GM12878 (cell line): ENCODE measurements at regions not wholly inside any gene's neighbourhood (a gene's known extent, or its start where the extent isn't known, plus 50 kb on each side); places are given as distances from the start of the nearest gene placed in this dataset.

Source experiments
- ATAC-seq: fragments of 200-7000 bp; cut with Tn5 transposase; 3 replicates; pipeline ENCODE4 v1.9.1; 2020; ENCODE audit warnings: mild to moderate bottlenecking, moderate library complexity
- BruUV-seq: library from RNA; stranded (reverse); fragments of 400-500 nt; replicated peaks from 2 replicates; lab custom pipeline; 2021; lab: Mats Ljungman, UMichigan
- CTCF ChIA-PET: fragments of 300-600 bp; sonication (Branson Sonifier 250); formaldehyde crosslinking; extraction: SDS; loops from one replicate; lab custom pipeline; 2021; ENCODE audit warnings: inconsistent platforms; lab: Yijun Ruan, JAX
- POLR2A ChIA-PET: fragments of 350-600 bp; formaldehyde crosslinking; extraction: SDS; loops from one replicate; lab custom pipeline; 2021; ENCODE audit warnings: inconsistent platforms; lab: Charles Lee
- RAD21 ChIA-PET: fragments of 300-600 bp; sonication (Branson Sonifier 250); formaldehyde crosslinking; loops from one replicate; lab custom pipeline; 2023; ENCODE audit warnings: antibody characterized with exemption; ENCODE audit not compliant: unreplicated experiment; lab: Charles Lee
- SMC1A ChIA-PET: fragments of 300-600 bp; sonication (Branson Sonifier 250); formaldehyde crosslinking; loops from one replicate; lab custom pipeline; 2023; ENCODE audit not compliant: unreplicated experiment, uncharacterized antibody; lab: Charles Lee
- DNase-seq: peaks from one replicate; pipeline ENCODE4 v3.0.0-alpha.2; 2011; ENCODE audit warnings: low read depth, low spot score
- FAIRE-seq: peaks from 3 replicates; lab custom pipeline; 2011; peaks lifted over from hg19 to GRCh38; lab: Jason Lieb, UNC
- H2AFZ ChIP-seq: 2 replicates; pipeline ENCODE4 v1.6.0; 2011; ENCODE audit warnings: low read depth, low read length, control low read depth; ENCODE audit not compliant: control insufficient read depth
- H3K27ac ChIP-seq: 2 replicates; pipeline ENCODE4 v1.5.1; 2011; ENCODE audit warnings: control low read depth; ENCODE audit not compliant: control insufficient read depth, insufficient read depth
- H3K27me3 ChIP-seq, 2 experiments: replicated peaks in 1 of 2; 2 replicates each; pipeline versions ENCODE4 v1.6.0 to v1.6.1; 2011; ENCODE audit warnings: low read length in 1 of 2; ENCODE audit not compliant: control insufficient read depth in 2 of 2, insufficient read depth in 2 of 2
- H3K36me3 ChIP-seq, 2 experiments: 2 replicates each; pipeline ENCODE4 v1.5.1; 2011; ENCODE audit warnings: low read length in 1 of 2; ENCODE audit not compliant: control insufficient read depth in 2 of 2, insufficient read depth in 2 of 2
- H3K4me1 ChIP-seq: 2 replicates; pipeline ENCODE4 v1.6.1; 2011; ENCODE audit warnings: mild to moderate bottlenecking, low read length, moderate library complexity, mixed read lengths; ENCODE audit not compliant: control insufficient read depth, insufficient read depth
- H3K4me2 ChIP-seq: 2 replicates; pipeline ENCODE4 v1.6.0; 2011; ENCODE audit warnings: control low read depth; ENCODE audit not compliant: control insufficient read depth, insufficient read depth
- H3K4me3 ChIP-seq: fragments of 200-600 bp; sonication (generic); 2 replicates; pipeline ENCODE4 v1.5.1; 2016
- H3K79me2 ChIP-seq: 2 replicates; pipeline ENCODE4 v1.6.0; 2011; ENCODE audit warnings: low read length; ENCODE audit not compliant: control insufficient read depth, insufficient read depth
- H3K9ac ChIP-seq: 2 replicates; pipeline ENCODE4 v1.8.0; 2011; ENCODE audit warnings: low read length, control low read depth, mixed read lengths; ENCODE audit not compliant: control insufficient read depth, insufficient read depth
- H3K9me3 ChIP-seq: replicated peaks from 3 replicates; pipeline ENCODE4 v1.5.1; 2011; ENCODE audit warnings: mild to moderate bottlenecking, low read length; ENCODE audit not compliant: control insufficient read depth, insufficient read depth
- H4K20me1 ChIP-seq: 2 replicates; pipeline ENCODE4 v1.6.0; 2011; ENCODE audit not compliant: control insufficient read depth, insufficient read depth
- CEBPB ChIP-seq, 2 experiments: fragments of 150-350 bp in 1 of 2; IDR thresholded peaks; 2 replicates each; pipeline ENCODE4 v1.6.1; 2012 to 2014; ENCODE audit warnings: low read depth in 2 of 2, low read length in 2 of 2, borderline replicate concordance in 1 of 2, inconsistent platforms in 1 of 2
- HDAC2 ChIP-seq: fragments of 200-600 bp; sonication (generic); IDR thresholded peaks from 2 replicates; pipeline ENCODE4 v1.6.1; 2017
- MYC ChIP-seq: IDR thresholded peaks from 2 replicates; pipeline ENCODE4 v1.6.1; 2011; ENCODE audit warnings: mild to moderate bottlenecking, low read length, moderate library complexity, inconsistent platforms; ENCODE audit not compliant: insufficient read depth, insufficient replicate concordance, insufficient read length, severe bottlenecking
- NRF1 ChIP-seq: conservative IDR thresholded peaks from 2 replicates; pipeline ENCODE4 v1.6.1; 2011; ENCODE audit warnings: mild to moderate bottlenecking, low read depth, low read length, improper control_type of control experiment
- STAT3 ChIP-seq: IDR thresholded peaks from 2 replicates; pipeline ENCODE4 v1.6.1; 2011; ENCODE audit warnings: low read depth, low read length, improper control_type of control experiment
- TARDBP ChIP-seq: IDR thresholded peaks from 2 replicates; pipeline ENCODE4 v1.6.1; 2016; ENCODE audit warnings: borderline replicate concordance
- ZNF384 ChIP-seq: IDR thresholded peaks from 2 replicates; pipeline ENCODE4 v1.6.1; 2012; ENCODE audit warnings: low read depth, mild to moderate bottlenecking, low read length, improper control_type of control experiment, borderline replicate concordance
- WGBS: methylation state at CpG from one replicate; pipeline ENCODE4 v1.1.6; 2016; ENCODE audit warnings: low lambda C conversion rate; ENCODE audit not compliant: insufficient replicate concordance, insufficient coverage; ENCODE audit errors: missing lambda C conversion rate; 5-methylcytosine and 5-hydroxymethylcytosine counted together
- in situ Hi-C: fragments of 300-500 bp; cut with MboI; formaldehyde crosslinking; loops from 9 replicates; pipeline ENCODE4 v1.14.3; 2018; ENCODE audit warnings: mixed read lengths
- intact Hi-C: fragments of 100-400 bp; cut with micrococcal nuclease; formaldehyde crosslinking; loops from one replicate; pipeline ENCODE4 v1.14.2; 2022; ENCODE audit not compliant: unreplicated experiment
- TF ChIP-seq, protein P1 (sequence below): IDR thresholded peaks from 2 replicates; pipeline ENCODE4 v1.6.1; 2012; ENCODE audit warnings: low read depth, low read length, improper control_type of control experiment
- TF ChIP-seq, protein P2 (sequence below): fragments of 450-650 bp; IDR thresholded peaks from 2 replicates; pipeline ENCODE4 v1.6.1; 2018; ENCODE audit warnings: borderline replicate concordance, mild to moderate bottlenecking; ENCODE audit not compliant: partially characterized antibody

DNA sequence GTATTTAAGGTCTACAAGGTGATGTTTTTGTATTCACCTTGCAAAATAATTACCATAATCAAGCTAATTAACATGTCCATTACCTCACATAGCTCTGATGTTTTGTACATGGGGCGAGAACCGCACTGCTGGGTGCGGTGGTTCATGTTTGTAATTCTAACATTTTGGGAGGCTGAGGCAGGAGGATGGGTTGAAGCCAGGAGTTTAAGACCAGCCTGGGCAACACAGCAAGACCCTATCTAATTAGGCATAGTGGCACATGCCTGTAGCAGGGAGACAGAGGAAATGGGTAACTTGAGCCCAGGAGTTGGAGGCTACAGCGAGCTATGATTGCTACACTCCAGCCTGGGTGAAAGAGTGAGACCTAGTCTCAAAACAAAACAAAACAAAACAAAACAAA lies 248.2 kb upstream of the NSMCE3 start:
- H3K4me1 ChIP-seq: no peaks in the 10 kb centered on the region
- H3K27ac ChIP-seq: no peak overlapping the region
- H3K79me2 ChIP-seq: no peaks in the 10 kb centered on the region
- H3K36me3 ChIP-seq: no peaks in the 10 kb centered on the region
- intact Hi-C loops: no loop called here
- no peak for FAIRE-seq
- H4K20me1 ChIP-seq: no peaks in the 10 kb centered on the region
- in situ Hi-C loops: no loop called here
- TF ChIP-seq CEBPB (IDR thresholded peaks at IDR 0.05; ENCODE audit: borderline replicate concordance in 1 of 2, low read depth in 2 of 2, low read length in 2 of 2) (no peak), STAT3 (no peak), MYC (no peak), HDAC2 (no peak), TARDBP (no peak), ZNF384 (no peak), NRF1 (no peak)
- TF ChIP-seq, protein P1, sequence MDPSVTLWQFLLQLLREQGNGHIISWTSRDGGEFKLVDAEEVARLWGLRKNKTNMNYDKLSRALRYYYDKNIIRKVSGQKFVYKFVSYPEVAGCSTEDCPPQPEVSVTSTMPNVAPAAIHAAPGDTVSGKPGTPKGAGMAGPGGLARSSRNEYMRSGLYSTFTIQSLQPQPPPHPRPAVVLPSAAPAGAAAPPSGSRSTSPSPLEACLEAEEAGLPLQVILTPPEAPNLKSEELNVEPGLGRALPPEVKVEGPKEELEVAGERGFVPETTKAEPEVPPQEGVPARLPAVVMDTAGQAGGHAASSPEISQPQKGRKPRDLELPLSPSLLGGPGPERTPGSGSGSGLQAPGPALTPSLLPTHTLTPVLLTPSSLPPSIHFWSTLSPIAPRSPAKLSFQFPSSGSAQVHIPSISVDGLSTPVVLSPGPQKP: no peak
- TF ChIP-seq, protein P2, sequence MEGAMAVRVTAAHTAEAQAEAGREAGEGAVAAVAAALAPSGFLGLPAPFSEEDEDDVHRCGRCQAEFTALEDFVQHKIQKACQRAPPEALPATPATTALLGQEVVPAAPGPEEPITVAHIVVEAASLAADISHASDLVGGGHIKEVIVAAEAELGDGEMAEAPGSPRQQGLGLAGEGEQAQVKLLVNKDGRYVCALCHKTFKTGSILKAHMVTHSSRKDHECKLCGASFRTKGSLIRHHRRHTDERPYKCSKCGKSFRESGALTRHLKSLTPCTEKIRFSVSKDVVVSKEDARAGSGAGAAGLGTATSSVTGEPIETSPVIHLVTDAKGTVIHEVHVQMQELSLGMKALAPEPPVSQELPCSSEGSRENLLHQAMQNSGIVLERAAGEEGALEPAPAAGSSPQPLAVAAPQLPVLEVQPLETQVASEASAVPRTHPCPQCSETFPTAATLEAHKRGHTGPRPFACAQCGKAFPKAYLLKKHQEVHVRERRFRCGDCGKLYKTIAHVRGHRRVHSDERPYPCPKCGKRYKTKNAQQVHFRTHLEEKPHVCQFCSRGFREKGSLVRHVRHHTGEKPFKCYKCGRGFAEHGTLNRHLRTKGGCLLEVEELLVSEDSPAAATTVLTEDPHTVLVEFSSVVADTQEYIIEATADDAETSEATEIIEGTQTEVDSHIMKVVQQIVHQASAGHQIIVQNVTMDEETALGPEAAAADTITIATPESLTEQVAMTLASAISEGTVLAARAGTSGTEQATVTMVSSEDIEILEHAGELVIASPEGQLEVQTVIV: no peak
- ChIA-PET CTCF (no interaction called here), SMC1A (no interaction called here), RAD21 (no interaction called here), POLR2A (no interaction called here)
- no peaks in the 10 kb centered on the region; the same call in 2 of the 3 replicates for H3K9me3 ChIP-seq
- no peaks in the 10 kb centered on the region for H3K27me3 ChIP-seq
- no TSS peak for BruUV-seq
- H3K4me2 ChIP-seq: no peak overlapping the region
- WGBS: 26% methylated on average over 4 of the region's 4 CpGs
- no peak for DNase-seq
- no peak overlapping the region for H3K9ac ChIP-seq
- H3K4me3 ChIP-seq: no peak overlapping the region
- no peak overlapping the region for H2AFZ ChIP-seq
- no peak for ATAC-seq
